Lower leg skin (tissue), 4 donors: ENCODE measurements at regions not wholly inside any gene's neighbourhood (a gene's known extent, or its start where the extent isn't known, plus 50 kb on each side); places are given as distances from the start of the nearest gene placed in this dataset.
A peak's percentile ranks its signal among the peaks of the same experiment; 100 is the strongest.
"Not testable (repeated sequence)": the region's sequence is repeated elsewhere in the genome, so short reads cannot be mapped to it uniquely, and the experiment has no call there.

Experiments used
- DNase-seq, 2 donors: peaks; one replicate each; pipeline ENCODE4 v3.0.0-alpha.2; 2019; ENCODE audit warnings: low spot score in 2 of 2
- H3K4me3 ChIP-seq: fragments of 200-600 bp; sonication (generic); 2 replicates; pipeline ENCODE4 v1.5.1; 2017; ENCODE audit warnings: mild to moderate bottlenecking, low read depth; ENCODE audit not compliant: poor library complexity, severe bottlenecking
- CTCF ChIP-seq, 3 donors: fragments of 450-650 bp; IDR thresholded peaks; one replicate each; pipeline ENCODE4 v1.5.1; 2016; ENCODE audit warnings: antibody characterized with exemption in 3 of 3, mild to moderate bottlenecking in 3 of 3, moderate library complexity in 2 of 3
- POLR2A ChIP-seq, 2 donors: fragments of 450-650 bp; IDR thresholded peaks; one replicate each; pipeline ENCODE4 v1.6.1; 2016 to 2017; ENCODE audit warnings: antibody characterized with exemption in 2 of 2, mild to moderate bottlenecking in 1 of 2, moderate library complexity in 1 of 2
- WGBS, 2 donors: methylation state at CpG; one replicate each; pipeline ENCODE4 v1.1.5; 2018; 5-methylcytosine and 5-hydroxymethylcytosine counted together
- intact Hi-C: fragments of 100-400 bp; cut with DNase I; formaldehyde crosslinking; loops from one replicate; pipeline ENCODE4 v1.15.0; 2023; ENCODE audit warnings: low total_unique reads

- no peak overlapping the region for H3K4me3 ChIP-seq
- 66 to 69% methylated on average over 9 of the region's 9 CpGs for WGBS, 2 donors
- DNase-seq: peak in 1 of 2 donors; percentile 56
- intact Hi-C loops: loop anchor here (5.0 kb wide), 1 partner anchor 218 kb away; no protein-coding TSS in a partner anchor
- TF ChIP-seq POLR2A (IDR thresholded peaks at IDR 0.05) (no peak), CTCF (IDR thresholded peaks at IDR 0.05) (no peak)
Measured at GRCh38 chr17:33929181-33929724, 325.8 kb upstream of the CCL2 start.

GRCh38 chr17:33931148-33931814 is 323.8 kb upstream of the CCL2 start:
- DNase-seq, H3K4me3 ChIP-seq, intact Hi-C loops: not testable (repeated sequence)
- WGBS, 2 donors: 89 to 92% methylated on average over 19 of the region's 19 CpGs

GRCh38 chr17:33932996-33933395 is 322.1 kb upstream of the CCL2 start:
- WGBS, 2 donors: 82 to 83% methylated on average over 2 of the region's 2 CpGs
- TF ChIP-seq CTCF (IDR thresholded peaks at IDR 0.05) (no peak), POLR2A (IDR thresholded peaks at IDR 0.05) (no peak)
- H3K4me3 ChIP-seq: no peak overlapping the region
- intact Hi-C loops: no loop called here
- peak in 1 of 2 donors; percentile 14 for DNase-seq

GRCh38 chr17:33933576-33933975 is 321.5 kb upstream of the CCL2 start:
- no peak overlapping the region for H3K4me3 ChIP-seq
- 59 to 60% methylated on average over 5 of the region's 5 CpGs for WGBS, 2 donors
- intact Hi-C loops: no loop called here
- TF ChIP-seq POLR2A (IDR thresholded peaks at IDR 0.05) (no peak), CTCF (IDR thresholded peaks at IDR 0.05) (no peak)
- no peak for DNase-seq

GRCh38 chr17:33934696-33935095 is 320.4 kb upstream of the CCL2 start:
- intact Hi-C loops: no loop called here
- TF ChIP-seq POLR2A (IDR thresholded peaks at IDR 0.05) (no peak), CTCF (IDR thresholded peaks at IDR 0.05) (no peak)
- WGBS, 2 donors: 86 to 100% methylated on average over 1 of the region's 1 CpG

GRCh38 chr17:33935822-33936221 is 319.3 kb upstream of the CCL2 start:
- DNase-seq: no peak
- intact Hi-C loops: no loop called here
- TF ChIP-seq CTCF (IDR thresholded peaks at IDR 0.05) (no peak), POLR2A (IDR thresholded peaks at IDR 0.05) (no peak)
- 87 to 94% methylated on average over 4 of the region's 4 CpGs for WGBS, 2 donors
- no peak overlapping the region for H3K4me3 ChIP-seq

More at GRCh38 chr17:33934696-33935095, 320.4 kb upstream of the CCL2 start:
- peak in 1 of 2 donors; percentile 12 for DNase-seq
- no peak overlapping the region for H3K4me3 ChIP-seq
